Activated naive CD8-positive, alpha-beta T cell treated with anti-CD3 and anti-CD28 coated beads, Interleukin-2, amount 50 U/mL, for 16 hours (primary cell): ENCODE measurements at regions not wholly inside any gene's neighbourhood (a gene's known extent, or its start where the extent isn't known, plus 50 kb on each side); places are given as distances from the start of the nearest gene placed in this dataset.
"Not testable (repeated sequence)": the region's sequence is repeated elsewhere in the genome, so short reads cannot be mapped to it uniquely, and the experiment has no call there.

Experiments
- DNase-seq: peaks from one replicate; pipeline ENCODE4 v3.0.0-alpha.2; 2020; ENCODE audit warnings: low read depth, low spot score

GRCh38 chr2:87429931-87430275, 318.0 kb upstream of the PLGLB2 start:
- DNase-seq = not testable (repeated sequence)

DNA sequence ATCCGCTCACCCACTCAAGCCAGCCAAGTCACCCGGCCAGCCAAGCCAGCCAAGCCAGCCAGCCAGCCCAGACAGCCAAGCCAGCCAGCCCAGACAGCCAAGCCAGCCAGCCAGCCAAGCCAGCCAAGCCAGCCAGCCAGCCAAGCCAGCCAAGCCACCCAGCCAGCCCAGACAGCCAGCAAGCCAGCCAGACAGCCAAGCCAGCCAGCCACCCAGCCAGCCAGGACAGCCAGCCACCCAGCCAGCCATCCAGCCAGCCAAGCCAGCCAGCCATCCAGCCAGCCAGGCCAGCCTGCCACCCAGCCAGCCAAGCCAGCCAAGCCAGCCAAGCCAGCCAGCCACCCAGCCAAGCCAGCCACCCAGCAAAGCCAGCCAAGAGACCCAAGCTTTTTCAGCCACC, 316.8 kb upstream of the PLGLB2 start:
- DNase-seq = not testable (repeated sequence)

- DNase-seq = not testable (repeated sequence)
These were observed 315.0 kb upstream of the PLGLB2 start for GRCh38 chr2:87432711-87433453.

- DNase-seq = not testable (repeated sequence)
These were observed 311.9 kb upstream of the PLGLB2 start for GRCh38 chr2:87436007-87436406.

GRCh38 chr2:87437701-87438260, 310.1 kb upstream of the PLGLB2 start:
- DNase-seq = not testable (repeated sequence)

GRCh38 chr2:87438780-87439454, 309.0 kb upstream of the PLGLB2 start:
- not testable (repeated sequence) for DNase-seq

DNA sequence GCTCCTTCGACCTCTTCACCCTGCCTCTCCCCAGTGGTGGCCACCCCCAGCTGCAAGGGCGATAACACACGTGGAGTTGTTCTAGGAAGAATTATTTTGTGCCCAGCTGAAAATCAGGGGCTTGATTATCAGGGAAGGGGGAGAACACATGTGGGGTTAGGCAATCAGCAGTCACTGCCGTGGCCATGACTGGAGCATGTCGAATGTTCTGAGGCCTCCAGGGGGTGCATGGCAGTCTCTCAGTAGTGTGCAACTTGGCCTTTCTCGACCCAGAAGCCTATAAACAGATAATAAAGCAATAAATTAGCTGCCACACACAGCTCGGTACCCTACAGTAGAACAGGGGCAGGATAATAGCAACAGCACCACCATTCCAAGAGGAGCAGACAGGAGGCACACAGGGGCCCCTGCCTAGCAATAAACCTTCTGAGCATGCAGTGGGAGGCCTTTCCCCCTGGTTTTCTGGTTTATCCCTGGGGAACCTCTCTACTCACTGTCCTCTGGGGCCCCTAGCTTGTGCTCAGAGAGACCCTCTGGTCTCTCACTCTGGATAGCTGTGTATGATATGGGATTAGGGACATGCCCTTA, 308.2 kb upstream of the PLGLB2 start:
- DNase-seq = not testable (repeated sequence)

- DNase-seq = not testable (repeated sequence)
These were observed 307.2 kb upstream of the PLGLB2 start for GRCh38 chr2:87440650-87441049.

GRCh38 chr2:87441375-87441774, 306.5 kb upstream of the PLGLB2 start:
- not testable (repeated sequence) for DNase-seq

GRCh38 chr2:87442983-87443577, 304.8 kb upstream of the PLGLB2 start:
- not testable (repeated sequence) for DNase-seq

- DNase-seq = not testable (repeated sequence)
These were observed 302.9 kb upstream of the PLGLB2 start for GRCh38 chr2:87444951-87445350.

GRCh38 chr2:87445613-87446312, 302.1 kb upstream of the PLGLB2 start:
- not testable (repeated sequence) for DNase-seq

- DNase-seq = not testable (repeated sequence)
These were observed 301.6 kb upstream of the PLGLB2 start for GRCh38 chr2:87446313-87446696.

DNA sequence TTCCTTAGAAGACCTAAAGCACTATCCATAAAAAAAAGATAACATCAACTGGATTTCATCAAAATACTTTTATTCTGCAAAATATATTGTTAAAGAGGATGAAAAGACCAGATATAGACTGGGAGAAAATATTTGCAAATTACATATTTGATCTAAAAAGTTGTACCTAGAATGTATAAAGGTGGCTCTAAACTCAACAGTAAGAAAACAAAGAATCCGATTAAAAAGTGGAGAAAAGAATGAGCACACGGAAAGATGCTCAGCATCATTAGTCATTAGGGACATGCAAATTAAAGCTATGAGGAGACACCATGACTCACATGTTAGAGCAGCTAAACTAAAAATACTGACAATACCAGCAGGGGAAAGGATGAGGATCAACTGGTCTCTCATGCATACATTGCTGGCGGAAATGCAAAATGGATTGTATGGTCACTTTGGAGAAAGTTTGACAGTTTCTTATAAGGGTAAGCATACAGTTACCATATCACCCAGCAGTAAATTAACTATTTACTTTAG, 298.4 kb upstream of the PLGLB2 start:
- not testable (repeated sequence) for DNase-seq

DNA sequence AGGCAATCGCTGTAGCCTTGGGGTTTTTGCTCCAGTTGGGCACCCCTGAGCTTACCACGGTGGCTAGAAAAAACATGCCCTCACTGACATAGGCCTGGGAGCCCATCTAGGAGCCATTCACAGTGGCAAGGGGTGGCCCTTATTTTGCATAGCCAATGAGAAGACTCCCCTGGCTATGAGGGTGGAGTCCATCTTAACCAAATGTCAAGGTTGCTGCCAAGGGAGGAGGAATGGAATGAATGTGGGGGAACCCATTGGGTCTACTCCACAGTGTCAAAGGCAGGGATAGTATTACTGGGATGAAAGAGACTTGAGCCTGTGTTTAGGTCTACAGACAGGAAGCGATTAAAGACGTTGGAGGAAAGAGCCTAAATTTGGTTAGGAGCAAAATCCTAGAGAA, 295.7 kb upstream of the PLGLB2 start:
- DNase-seq = not testable (repeated sequence)

- DNase-seq = not testable (repeated sequence)
These were observed 295.0 kb upstream of the PLGLB2 start for GRCh38 chr2:87452861-87453260.

- not testable (repeated sequence) for DNase-seq
These were observed 293.9 kb upstream of the PLGLB2 start for GRCh38 chr2:87453965-87454364.

- not testable (repeated sequence) for DNase-seq
These were observed 293.5 kb upstream of the PLGLB2 start for GRCh38 chr2:87454421-87454820.

- not testable (repeated sequence) for DNase-seq
These were observed 292.6 kb upstream of the PLGLB2 start for GRCh38 chr2:87455209-87455853.

GRCh38 chr2:87455854-87456249, 292.0 kb upstream of the PLGLB2 start:
- not testable (repeated sequence) for DNase-seq
